Karpas-422 (cell line): ENCODE measurements at regions not wholly inside any gene's neighbourhood (a gene's known extent, or its start where the extent isn't known, plus 50 kb on each side); places are given as distances from the start of the nearest gene placed in this dataset.

Experiments
- DNase-seq: peaks from one replicate; pipeline ENCODE4 v3.0.0-alpha.2; 2015
- H2AFZ ChIP-seq: fragments of 200-600 bp; sonication (generic); 2 replicates; pipeline ENCODE4 v1.6.1; 2014; ENCODE audit warnings: antibody characterized with exemption, low read length, mixed read lengths
- H3K27ac ChIP-seq: fragments of 200-600 bp; sonication (generic); 2 replicates; pipeline ENCODE4 v1.5.1; 2014; ENCODE audit warnings: mild to moderate bottlenecking, low read length, moderate library complexity
- H3K27me3 ChIP-seq: fragments of 200-600 bp; sonication (generic); 2 replicates; pipeline ENCODE4 v1.6.1; 2014; ENCODE audit warnings: low read length, mixed read lengths
- H3K36me3 ChIP-seq: fragments of 200-600 bp; sonication (generic); 2 replicates; pipeline ENCODE4 v1.6.1; 2014; ENCODE audit warnings: low read length, mixed read lengths; ENCODE audit not compliant: insufficient read depth
- H3K4me1 ChIP-seq: fragments of 200-600 bp; sonication (generic); 2 replicates; pipeline ENCODE4 v1.6.1; 2014; ENCODE audit warnings: mild to moderate bottlenecking, low read length, mixed read lengths
- H3K4me2 ChIP-seq: fragments of 200-600 bp; sonication (generic); 2 replicates; pipeline ENCODE4 v1.6.1; 2014; ENCODE audit warnings: low read length, low read depth, mild to moderate bottlenecking; ENCODE audit not compliant: poor library complexity, severe bottlenecking
- H3K4me3 ChIP-seq: fragments of 200-600 bp; sonication (generic); 2 replicates; pipeline ENCODE4 v1.5.1; 2014; ENCODE audit warnings: mild to moderate bottlenecking, antibody characterized with exemption, low read length, mixed read lengths
- H3K79me2 ChIP-seq: fragments of 200-600 bp; sonication (generic); 2 replicates; pipeline ENCODE4 v1.6.1; 2014; ENCODE audit warnings: mild to moderate bottlenecking, low read length, mixed read lengths
- H3K9ac ChIP-seq: fragments of 200-600 bp; sonication (generic); 2 replicates; pipeline ENCODE4 v1.6.0; 2014; ENCODE audit warnings: low read length
- H3K9me2 ChIP-seq: fragments of 200-600 bp; sonication (generic), shearing (Covaris generic); replicated peaks from 2 replicates; pipeline ENCODE4 v1.6.0; 2014; ENCODE audit warnings: mild to moderate bottlenecking, low read length, moderate library complexity; ENCODE audit not compliant: insufficient read depth
- H3K9me3 ChIP-seq: fragments of 300-700, 200-600 bp; sonication (generic); 2 replicates; pipeline ENCODE4 v1.6.1; 2014; ENCODE audit warnings: low read length, mixed read lengths
- H4K20me1 ChIP-seq: fragments of 200-600 bp; sonication (generic); 2 replicates; pipeline ENCODE4 v1.6.1; 2014; ENCODE audit warnings: mild to moderate bottlenecking, antibody characterized with exemption, low read length, low read depth; ENCODE audit not compliant: insufficient read depth

- DNase-seq, result no peak
- no peaks in the 10 kb centered on the region for H3K36me3 ChIP-seq
- no peaks in the 10 kb centered on the region for H3K4me1 ChIP-seq
- no peak overlapping the region for H3K27ac ChIP-seq
- no peak overlapping the region for H3K4me2 ChIP-seq
- H3K4me3 ChIP-seq, result no peak overlapping the region
- H3K9me3 ChIP-seq, result peaks cover 6% of the 10 kb centered on the region; the same call in 1 of the 2 replicates
- H2AFZ ChIP-seq, result no peak overlapping the region
- H3K9me2 ChIP-seq, result no peaks in the 10 kb centered on the region
- no peaks in the 10 kb centered on the region for H3K79me2 ChIP-seq
- no peak overlapping the region for H3K9ac ChIP-seq
- H4K20me1 ChIP-seq, result no peaks in the 10 kb centered on the region
- no peaks in the 10 kb centered on the region for H3K27me3 ChIP-seq
These were observed 428.2 kb upstream of the KCNH7 start for GRCh38 chr2:163266772-163267171.

DNA sequence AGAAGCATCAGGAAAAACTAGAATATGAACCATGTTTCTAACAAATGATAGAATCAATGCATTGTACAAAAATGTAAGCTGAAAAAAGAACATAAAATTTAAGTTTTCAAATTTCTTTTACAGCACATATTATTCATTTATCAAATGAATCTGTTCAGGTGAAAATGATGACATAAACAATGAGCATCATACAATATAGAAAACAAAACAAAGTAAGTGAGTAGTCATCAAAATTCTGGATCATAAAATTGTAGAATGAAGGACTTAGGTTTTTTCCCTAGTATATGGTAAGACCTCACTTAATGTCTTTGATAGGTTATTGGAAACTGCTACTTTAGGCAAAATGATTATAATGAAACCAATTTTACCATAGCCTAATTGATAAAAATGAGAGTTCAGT lies 427.0 kb upstream of the KCNH7 start:
- Histone ChIP-seq H2AFZ (no peak overlapping the region), H3K27me3 (no peaks in the 10 kb centered on the region), H3K9ac (no peak overlapping the region), H3K4me1 (no peaks in the 10 kb centered on the region), H4K20me1 (no peaks in the 10 kb centered on the region), H3K4me3 (no peak overlapping the region), H3K27ac (no peak overlapping the region), H3K79me2 (no peaks in the 10 kb centered on the region), H3K9me3 (peaks cover 6% of the 10 kb centered on the region; the same call in 1 of the 2 replicates), H3K9me2 (no peaks in the 10 kb centered on the region), H3K4me2 (no peak overlapping the region), H3K36me3 (no peaks in the 10 kb centered on the region)
- DNase-seq, result no peak

DNA sequence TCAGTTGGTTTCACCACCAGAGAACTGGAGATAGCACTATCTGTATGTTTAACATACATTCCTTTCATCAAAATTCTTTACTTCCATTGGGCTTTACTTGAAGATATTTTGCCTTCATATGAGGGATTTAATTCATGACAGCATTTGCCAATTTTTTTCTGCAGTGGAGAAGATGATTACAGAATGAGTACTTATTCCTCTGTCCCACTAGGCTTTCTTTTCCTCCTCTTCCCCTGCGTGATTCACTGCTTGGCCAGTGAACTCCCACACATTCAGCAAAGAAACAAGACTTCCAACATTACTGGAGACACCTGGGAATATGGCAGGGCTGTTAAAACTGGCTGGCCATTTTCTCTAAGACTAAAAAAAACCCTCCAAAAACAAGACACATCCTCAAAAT lies 425.8 kb upstream of the KCNH7 start:
- H3K4me1 ChIP-seq, result no peaks in the 10 kb centered on the region

GRCh38 chr2:163259489-163259888 lies 420.9 kb upstream of the KCNH7 start:
- Histone ChIP-seq H3K79me2 (no peaks in the 10 kb centered on the region), H3K4me3 (no peak overlapping the region), H3K9ac (no peak overlapping the region), H3K27ac (no peak overlapping the region), H3K36me3 (no peaks in the 10 kb centered on the region), H2AFZ (no peak overlapping the region), H3K27me3 (no peaks in the 10 kb centered on the region), H3K4me1 (no peaks in the 10 kb centered on the region), H3K9me3 (no peaks in the 10 kb centered on the region; the same call in 1 of the 2 replicates), H4K20me1 (no peaks in the 10 kb centered on the region), H3K4me2 (no peak overlapping the region), H3K9me2 (no peaks in the 10 kb centered on the region)
- DNase-seq, result no peak

More for the DNA sequence above, 425.8 kb upstream of the KCNH7 start:
- Histone ChIP-seq H3K9me2 (no peaks in the 10 kb centered on the region), H4K20me1 (no peaks in the 10 kb centered on the region), H3K9ac (no peak overlapping the region), H3K36me3 (no peaks in the 10 kb centered on the region), H3K79me2 (no peaks in the 10 kb centered on the region), H3K27ac (no peak overlapping the region), H3K4me2 (no peak overlapping the region), H3K4me3 (no peak overlapping the region), H3K27me3 (no peaks in the 10 kb centered on the region), H3K9me3 (peaks cover 3% of the 10 kb centered on the region; the same call in 1 of the 2 replicates), H2AFZ (no peak overlapping the region)
- DNase-seq, result no peak

GRCh38 chr2:163255086-163255485 lies 416.5 kb upstream of the KCNH7 start:
- H3K4me1 ChIP-seq, result no peaks in the 10 kb centered on the region
- no peaks in the 10 kb centered on the region for H3K36me3 ChIP-seq
- no peaks in the 10 kb centered on the region for H3K9me3 ChIP-seq
- no peak overlapping the region for H3K4me3 ChIP-seq
- no peak overlapping the region for H3K9ac ChIP-seq
- no peaks in the 10 kb centered on the region for H3K79me2 ChIP-seq
- no peaks in the 10 kb centered on the region; the same call in 1 of the 2 replicates for H3K9me2 ChIP-seq
- no peak for DNase-seq
- no peaks in the 10 kb centered on the region for H3K27me3 ChIP-seq
- H3K27ac ChIP-seq, result no peak overlapping the region
- H2AFZ ChIP-seq, result no peak overlapping the region
- no peaks in the 10 kb centered on the region for H4K20me1 ChIP-seq
- H3K4me2 ChIP-seq, result no peak overlapping the region

DNA sequence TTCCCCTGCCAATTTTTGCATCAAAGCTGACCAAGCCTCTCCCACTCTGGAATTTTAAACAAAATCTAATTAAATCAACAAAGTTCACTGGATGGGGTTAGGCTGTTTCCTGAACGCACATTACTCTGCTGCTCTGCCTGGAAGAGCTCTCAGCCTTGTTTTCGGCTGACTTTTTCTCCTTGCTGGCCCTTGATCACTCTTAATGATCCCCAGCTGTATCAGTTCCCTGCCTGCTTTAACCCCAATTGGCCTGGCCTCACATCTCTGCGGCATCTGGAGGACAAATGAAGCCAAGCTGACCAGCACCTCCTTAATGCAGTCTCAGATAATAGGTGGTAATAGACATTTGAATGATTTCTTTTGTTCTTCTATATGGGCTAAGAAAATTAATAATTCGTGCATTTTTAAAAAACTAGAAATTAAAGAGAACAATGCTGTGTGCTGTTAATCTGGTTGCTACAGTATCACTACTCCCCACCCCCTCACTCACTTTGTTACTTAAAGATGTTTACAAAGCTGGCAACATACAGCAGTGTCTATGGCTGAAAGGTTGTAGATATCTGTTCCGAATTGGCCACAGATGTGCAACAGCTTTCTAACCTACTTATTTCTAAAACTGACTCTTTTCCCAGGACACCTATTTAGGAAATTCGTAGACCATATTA lies 415.2 kb upstream of the KCNH7 start:
- no peaks in the 10 kb centered on the region for H3K79me2 ChIP-seq
- H3K9me3 ChIP-seq, result 0 out of 2 replicates have a peak, but pooled peaks cover 3% of the 10 kb centered on the region
- no peaks in the 10 kb centered on the region; the same call in 1 of the 2 replicates for H3K9me2 ChIP-seq
- DNase-seq, result no peak
- H3K27me3 ChIP-seq, result no peaks in the 10 kb centered on the region
- H4K20me1 ChIP-seq, result no peaks in the 10 kb centered on the region
- no peak overlapping the region for H3K27ac ChIP-seq
- H3K4me3 ChIP-seq, result no peak overlapping the region
- no peak overlapping the region for H2AFZ ChIP-seq
- H3K4me1 ChIP-seq, result no peaks in the 10 kb centered on the region
- no peak overlapping the region for H3K4me2 ChIP-seq
- H3K9ac ChIP-seq, result no peak overlapping the region
- no peaks in the 10 kb centered on the region for H3K36me3 ChIP-seq

DNA sequence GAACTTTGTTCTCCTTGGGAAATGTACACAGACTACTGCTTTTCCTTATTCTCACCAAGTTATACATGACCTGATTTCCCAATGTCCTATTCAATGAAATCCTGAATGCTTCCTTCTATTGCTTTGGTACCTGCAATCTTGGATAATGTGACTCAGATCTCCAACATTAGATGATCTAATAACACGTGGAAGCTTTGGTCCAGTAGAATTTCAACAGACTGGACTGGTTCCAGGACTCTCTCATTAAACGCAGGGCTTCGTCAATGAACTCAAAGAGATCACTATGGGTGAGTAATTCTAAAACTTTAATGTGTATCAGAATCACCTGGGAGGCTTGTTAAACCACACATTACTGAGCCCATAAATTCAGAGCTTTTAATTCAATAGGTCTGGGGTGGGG lies 413.6 kb upstream of the KCNH7 start:
- Histone ChIP-seq H3K27ac (no peak overlapping the region), H3K4me2 (no peak overlapping the region), H3K4me3 (no peak overlapping the region), H3K27me3 (no peaks in the 10 kb centered on the region), H4K20me1 (no peaks in the 10 kb centered on the region), H3K9me2 (no peaks in the 10 kb centered on the region; the same call in 1 of the 2 replicates), H3K4me1 (no peaks in the 10 kb centered on the region), H3K36me3 (no peaks in the 10 kb centered on the region), H2AFZ (no peak overlapping the region), H3K9me3 (0 out of 2 replicates have a peak, but pooled peaks cover 3% of the 10 kb centered on the region), H3K79me2 (no peaks in the 10 kb centered on the region), H3K9ac (no peak overlapping the region)
- no peak for DNase-seq

DNA sequence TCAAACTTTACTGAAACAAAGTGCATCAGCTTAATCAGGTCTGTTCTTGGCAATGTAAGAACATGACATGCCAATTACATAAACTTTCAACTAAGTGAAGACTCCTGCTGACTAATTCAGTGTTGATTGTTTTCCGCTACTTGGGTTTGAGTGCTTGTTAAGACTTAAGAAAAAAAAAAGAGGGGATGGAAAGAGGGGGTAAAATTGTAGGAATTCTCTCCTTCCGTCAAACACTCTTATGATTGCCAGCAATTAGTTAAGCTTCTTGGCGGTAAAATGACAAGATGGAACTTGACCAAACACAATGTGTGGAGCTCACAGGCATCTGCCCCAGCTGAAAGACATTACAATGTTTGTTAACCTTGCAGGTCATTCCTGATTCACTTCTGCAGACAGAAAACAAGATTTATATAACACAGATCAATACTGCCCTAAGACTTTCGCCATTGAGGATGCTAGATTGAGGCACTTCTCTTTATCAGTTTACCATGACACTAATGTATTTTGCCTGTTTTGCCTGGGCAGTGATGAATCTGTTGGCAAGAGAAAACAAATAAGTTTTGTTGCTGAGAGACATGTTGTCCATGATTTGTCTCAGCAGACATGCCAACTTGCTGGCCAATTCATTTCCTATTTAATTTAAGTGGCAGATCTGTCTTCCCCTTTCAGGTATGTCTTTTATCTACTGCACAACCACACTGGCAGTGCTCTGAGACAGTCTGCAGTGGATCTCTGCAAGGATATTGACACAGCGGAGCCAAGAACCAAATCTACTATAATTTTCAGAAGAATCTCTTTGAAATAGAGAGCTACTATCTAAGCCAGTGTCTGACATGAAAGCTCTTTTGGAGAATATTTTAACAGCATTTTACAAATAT lies 410.0 kb upstream of the KCNH7 start:
- H2AFZ ChIP-seq, result no peak overlapping the region
- H3K4me2 ChIP-seq, result no peak overlapping the region
- H3K36me3 ChIP-seq, result no peaks in the 10 kb centered on the region
- DNase-seq, result no peak
- no peaks in the 10 kb centered on the region for H3K27me3 ChIP-seq
- H3K79me2 ChIP-seq, result no peaks in the 10 kb centered on the region
- no peak overlapping the region for H3K27ac ChIP-seq
- H3K9me2 ChIP-seq, result no peaks in the 10 kb centered on the region; the same call in 1 of the 2 replicates
- H3K9ac ChIP-seq, result no peak overlapping the region
- no peaks in the 10 kb centered on the region for H3K4me1 ChIP-seq
- H4K20me1 ChIP-seq, result no peaks in the 10 kb centered on the region
- H3K4me3 ChIP-seq, result no peak overlapping the region
- 0 out of 2 replicates have a peak, but pooled peaks cover 3% of the 10 kb centered on the region for H3K9me3 ChIP-seq
